ENCODE measurements at regions not wholly inside any gene's neighbourhood (a gene's known extent, or its start where the extent isn't known, plus 50 kb on each side); places are given as distances from the start of the nearest gene placed in this dataset.

GRCh38 chr1:56326056-56326455, 253.3 kb downstream of the PLPP3 start:
- CTCF ChIA-PET (ENCODE audit: low intra/inter-chr PET ratio, low total read pairs): no interaction called here
- no peak for ATAC-seq
- H4K20me1 ChIP-seq (ENCODE audit: insufficient read depth, low read length): no peaks in the 10 kb centered on the region

More at GRCh38 chr1:56326056-56326455, 253.3 kb downstream of the PLPP3 start:
- intact Hi-C loops (cut with micrococcal nuclease; ENCODE audit: unreplicated experiment) (no loop called here), in situ Hi-C loops (cut with HindIII; ENCODE audit: extremely low pct_ligation_motif_present, low pct_unique_long_range_greater_than_20kb) (no loop called here)
- no peak overlapping the region for H3K4me3 ChIP-seq (replicated peaks in 1 of 3; ENCODE audit: insufficient read depth in 1 of 3, low read depth in 2 of 3, low read length in 3 of 3)
- no peaks in the 10 kb centered on the region for H3K36me3 ChIP-seq (replicated peaks in 1 of 2; ENCODE audit: control insufficient read depth in 1 of 2, insufficient read depth in 2 of 2, low read length in 2 of 2)
- no peak overlapping the region for H2AFZ ChIP-seq (ENCODE audit: low read length)
- H3K27me3 ChIP-seq (ENCODE audit: control insufficient read depth in 1 of 2, insufficient read depth in 2 of 2, low read length in 2 of 2): no peaks in the 10 kb centered on the region
- no TSS peak for BruUV-seq (replicated peaks)
- H3K4me1 ChIP-seq (ENCODE audit: insufficient read depth, low read length): peaks cover 17% of the 10 kb centered on the region
- no peaks in the 10 kb centered on the region for H3K79me2 ChIP-seq (ENCODE audit: insufficient read depth, low read length)
- POLR2A ChIA-PET: no interaction called here
- no peaks in the 10 kb centered on the region for H3K9me3 ChIP-seq (ENCODE audit: low read length)
- 58% methylated on average over 3 of the region's 3 CpGs for WGBS (ENCODE audit: low lambda C conversion rate)
- no peak overlapping the region for H3K9ac ChIP-seq (ENCODE audit: insufficient read depth, low read depth, low read length)
- H3K27ac ChIP-seq (ENCODE audit: extremely low read length, insufficient read depth, low read length): no peak overlapping the region
- FAIRE-seq (no peak), DNase-seq (ENCODE audit: low spot score) (no peak)
- H3K4me2 ChIP-seq (ENCODE audit: low read depth, low read length): no peak overlapping the region
- TF ChIP-seq ZNF589 (CRISPR knock-in tag; conservative IDR thresholded peaks at IDR 0.05) (no peak), REL (CRISPR knock-in tag; conservative IDR thresholded peaks at IDR 0.05) (no peak), SP5 (CRISPR knock-in tag; IDR thresholded peaks at IDR 0.05; ENCODE audit: borderline replicate concordance, low read depth) (no peak), CENPT (CRISPR knock-in tag; IDR thresholded peaks at IDR 0.05; ENCODE audit: low read depth) (no peak), ZNF841 (CRISPR knock-in tag; IDR thresholded peaks at IDR 0.05; ENCODE audit: borderline replicate concordance) (no peak), FOXO1 (CRISPR knock-in tag; IDR thresholded peaks at IDR 0.05) (no peak), ZMAT3 (CRISPR knock-in tag; conservative IDR thresholded peaks at IDR 0.05) (no peak), SUZ12 (IDR thresholded peaks at IDR 0.05; ENCODE audit: low read depth, low read length) (no peak), STAT5B (CRISPR knock-in tag; IDR thresholded peaks at IDR 0.05) (no peak), ZNF414 (CRISPR knock-in tag; IDR thresholded peaks at IDR 0.05) (no peak), ZNF143 (CRISPR knock-in tag; IDR thresholded peaks at IDR 0.05) (no peak), NFKB2 (CRISPR knock-in tag; IDR thresholded peaks at IDR 0.05; ENCODE audit: borderline replicate concordance) (no peak), ARID4A (CRISPR knock-in tag; IDR thresholded peaks at IDR 0.05; ENCODE audit: borderline replicate concordance) (no peak), ZNF672 (CRISPR knock-in tag; IDR thresholded peaks at IDR 0.05) (no peak), ZNF772 (CRISPR knock-in tag; IDR thresholded peaks at IDR 0.05) (no peak), IRX3 (CRISPR knock-in tag; IDR thresholded peaks at IDR 0.05; ENCODE audit: borderline replicate concordance, low read depth) (no peak), TAF1 (CRISPR knock-in tag; IDR thresholded peaks at IDR 0.05) (no peak)
